H1 (cell line): ENCODE measurements at regions not wholly inside any gene's neighbourhood (a gene's known extent, or its start where the extent isn't known, plus 50 kb on each side); places are given as distances from the start of the nearest gene placed in this dataset.

Experiments used
- BACH1 ChIP-seq: IDR thresholded peaks from 2 replicates; pipeline ENCODE4 v1.6.1; 2012; ENCODE audit warnings: low read length, improper control_type of control experiment
- CBX8 ChIP-seq: fragments of 300-800, 300-1000 bp; sonication (generic); IDR thresholded peaks from 2 replicates; pipeline ENCODE4 v1.7.1; 2016; ENCODE audit warnings: low read depth, low read length, borderline replicate concordance
- CHD1 ChIP-seq: IDR thresholded peaks from 2 replicates; pipeline ENCODE4 v1.6.1; 2012; ENCODE audit warnings: low read depth, low read length, improper control_type of control experiment
- EP300 ChIP-seq, 2 experiments: IDR thresholded peaks; 1 replicate in 1 of 2; 2 replicates in 1 of 2; pipeline ENCODE4 v1.6.1; 2011 to 2012; ENCODE audit warnings: low read depth in 2 of 2, low read length in 2 of 2, mild to moderate bottlenecking in 2 of 2, borderline replicate concordance in 1 of 2, inconsistent platforms in 1 of 2, moderate library complexity in 1 of 2
- GABPA ChIP-seq: IDR thresholded peaks from 2 replicates; pipeline ENCODE4 v1.6.1; 2011; ENCODE audit warnings: mild to moderate bottlenecking, low read length, moderate library complexity, borderline replicate concordance; ENCODE audit not compliant: insufficient read depth
- GTF2F1 ChIP-seq: IDR thresholded peaks from 2 replicates; pipeline ENCODE4 v1.6.1; 2012; ENCODE audit warnings: low read depth, low read length, improper control_type of control experiment, borderline replicate concordance
- HDAC2 ChIP-seq, 2 experiments: fragments of 300-600 bp in 1 of 2; sonication (generic) in 1 of 2; IDR thresholded peaks; 2 replicates each; pipeline ENCODE4 v1.6.1; 2011 to 2012; ENCODE audit warnings: low read depth in 2 of 2, low read length in 2 of 2, mild to moderate bottlenecking in 2 of 2, moderate library complexity in 2 of 2, borderline replicate concordance in 1 of 2, inconsistent platforms in 1 of 2
- JUN ChIP-seq: IDR thresholded peaks from 2 replicates; pipeline ENCODE4 v1.6.1; 2011; ENCODE audit warnings: low read depth, mild to moderate bottlenecking, improper control_type of control experiment, low read length
- JUND ChIP-seq: IDR thresholded peaks from 2 replicates; pipeline ENCODE4 v1.6.1; 2011; ENCODE audit warnings: mild to moderate bottlenecking, improper control_type of control experiment, low read length
- NRF1 ChIP-seq: IDR thresholded peaks from 2 replicates; pipeline ENCODE4 v1.6.1; 2011; ENCODE audit warnings: mild to moderate bottlenecking, low read depth, low read length, improper control_type of control experiment
- POLR2A ChIP-seq, 2 experiments: IDR thresholded peaks; 1 replicate in 1 of 2; 2 replicates in 1 of 2; pipeline ENCODE4 v1.6.1; 2011; ENCODE audit warnings: low read depth in 2 of 2, low read length in 2 of 2, mild to moderate bottlenecking in 2 of 2; ENCODE audit errors: control extremely low read depth in 1 of 2
- SP1 ChIP-seq: IDR thresholded peaks from 2 replicates; pipeline ENCODE4 v1.6.1; 2011; ENCODE audit warnings: low read depth, low read length
- TF ChIP-seq, protein P1 (sequence below), 3 experiments: IDR thresholded peaks; 1 replicate in 2 of 3; 2 replicates in 1 of 3; pipeline versions ENCODE4 v1.5.1 to v1.6.1; 2011; ENCODE audit warnings: low read length in 3 of 3, mild to moderate bottlenecking in 3 of 3, inconsistent platforms in 2 of 3, low read depth in 1 of 3, moderate library complexity in 1 of 3; ENCODE audit not compliant: insufficient read depth in 1 of 3; ENCODE audit errors: control extremely low read depth in 1 of 3

- TF ChIP-seq CBX8 (no peak), EP300 (IDR thresholded peaks at IDR 0.05; ENCODE audit: borderline replicate concordance in 1 of 2, low read depth in 2 of 2, low read length in 2 of 2) (no peak), GABPA (no peak), HDAC2 (IDR thresholded peaks at IDR 0.05; ENCODE audit: borderline replicate concordance in 1 of 2, low read depth in 2 of 2, low read length in 2 of 2) (no peak), JUND (no peak), JUN (no peak), NRF1 (no peak), CHD1 (no peak), BACH1 (no peak), GTF2F1 (no peak), POLR2A (IDR thresholded peaks at IDR 0.05; ENCODE audit: control extremely low read depth in 1 of 2, low read depth in 2 of 2, low read length in 2 of 2) (no peak), SP1 (no peak)
- TF ChIP-seq, protein P1, sequence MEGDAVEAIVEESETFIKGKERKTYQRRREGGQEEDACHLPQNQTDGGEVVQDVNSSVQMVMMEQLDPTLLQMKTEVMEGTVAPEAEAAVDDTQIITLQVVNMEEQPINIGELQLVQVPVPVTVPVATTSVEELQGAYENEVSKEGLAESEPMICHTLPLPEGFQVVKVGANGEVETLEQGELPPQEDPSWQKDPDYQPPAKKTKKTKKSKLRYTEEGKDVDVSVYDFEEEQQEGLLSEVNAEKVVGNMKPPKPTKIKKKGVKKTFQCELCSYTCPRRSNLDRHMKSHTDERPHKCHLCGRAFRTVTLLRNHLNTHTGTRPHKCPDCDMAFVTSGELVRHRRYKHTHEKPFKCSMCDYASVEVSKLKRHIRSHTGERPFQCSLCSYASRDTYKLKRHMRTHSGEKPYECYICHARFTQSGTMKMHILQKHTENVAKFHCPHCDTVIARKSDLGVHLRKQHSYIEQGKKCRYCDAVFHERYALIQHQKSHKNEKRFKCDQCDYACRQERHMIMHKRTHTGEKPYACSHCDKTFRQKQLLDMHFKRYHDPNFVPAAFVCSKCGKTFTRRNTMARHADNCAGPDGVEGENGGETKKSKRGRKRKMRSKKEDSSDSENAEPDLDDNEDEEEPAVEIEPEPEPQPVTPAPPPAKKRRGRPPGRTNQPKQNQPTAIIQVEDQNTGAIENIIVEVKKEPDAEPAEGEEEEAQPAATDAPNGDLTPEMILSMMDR (IDR thresholded peaks at IDR 0.05; ENCODE audit: control extremely low read depth in 1 of 3, insufficient read depth in 1 of 3, low read depth in 1 of 3, low read length in 3 of 3): no peak
Observed at GRCh38 chr16:48999044-48999443, 282.6 kb downstream of the CBLN1 start.
